Kidney glomerular epithelial cell (primary cell): ENCODE measurements at regions not wholly inside any gene's neighbourhood (a gene's known extent, or its start where the extent isn't known, plus 50 kb on each side); places are given as distances from the start of the nearest gene placed in this dataset.
"Not testable (repeated sequence)": the region's sequence is repeated elsewhere in the genome, so short reads cannot be mapped to it uniquely, and the experiment has no call there.

Experiments
- DNase-seq: peaks from one replicate; lab custom pipeline; 2025; lab: John Stamatoyannopoulos, UW

DNA sequence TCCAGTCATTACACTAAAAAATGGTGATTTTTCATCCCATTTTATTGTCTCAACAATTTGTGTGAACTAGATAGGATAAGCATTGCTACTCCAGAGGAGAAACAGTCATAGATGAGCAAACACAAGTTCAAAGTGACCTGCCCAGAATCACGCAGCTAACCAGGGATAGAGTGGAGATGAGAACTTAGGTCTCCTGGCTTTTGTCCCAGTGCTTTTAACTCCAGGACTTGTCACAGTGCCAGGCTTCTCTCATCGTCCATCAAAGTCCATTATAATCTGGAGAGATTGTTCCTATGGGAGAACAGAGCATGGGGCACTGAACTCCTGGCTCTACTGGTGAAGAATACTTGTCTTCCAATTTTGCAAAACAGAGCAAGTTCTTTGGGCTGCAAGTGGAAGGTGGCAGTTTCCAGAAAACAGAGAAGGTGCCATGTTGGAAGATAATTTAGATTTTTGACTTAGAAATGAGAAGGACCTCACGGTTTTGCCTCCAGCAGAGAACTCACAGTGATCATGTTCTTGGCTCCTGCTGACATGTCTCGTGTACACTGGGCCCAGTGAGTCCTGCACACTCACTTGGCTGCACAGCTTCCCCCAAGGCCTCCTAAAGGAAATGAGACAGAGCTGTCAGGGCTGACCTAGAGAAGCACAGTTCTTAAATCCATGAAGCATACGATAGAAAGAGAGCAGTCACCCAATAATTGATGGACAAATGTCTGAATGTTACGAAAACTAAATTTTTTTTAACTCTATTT, 322.9 kb upstream of the NRP1 start:
- DNase-seq, result no peak

DNA sequence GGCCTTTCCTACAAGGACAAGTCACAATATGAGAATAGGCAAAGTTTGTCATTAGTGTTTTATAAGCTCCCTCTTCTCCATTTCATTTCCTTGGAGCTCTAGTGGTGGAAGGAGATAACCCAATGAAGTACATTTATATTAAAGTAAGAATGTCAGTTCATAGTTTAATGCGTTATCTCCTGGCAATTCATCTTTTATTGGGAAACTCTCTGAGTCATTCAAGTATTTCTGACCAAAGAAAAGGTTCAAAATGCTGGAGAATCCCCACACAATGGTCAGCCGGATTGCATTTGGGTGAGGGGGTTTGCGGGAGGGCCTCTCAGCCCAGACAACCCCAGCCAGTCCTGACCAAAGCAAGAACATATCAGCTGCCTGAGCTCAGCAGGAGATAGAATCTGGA, 321.5 kb upstream of the NRP1 start:
- DNase-seq, result no peak

DNA sequence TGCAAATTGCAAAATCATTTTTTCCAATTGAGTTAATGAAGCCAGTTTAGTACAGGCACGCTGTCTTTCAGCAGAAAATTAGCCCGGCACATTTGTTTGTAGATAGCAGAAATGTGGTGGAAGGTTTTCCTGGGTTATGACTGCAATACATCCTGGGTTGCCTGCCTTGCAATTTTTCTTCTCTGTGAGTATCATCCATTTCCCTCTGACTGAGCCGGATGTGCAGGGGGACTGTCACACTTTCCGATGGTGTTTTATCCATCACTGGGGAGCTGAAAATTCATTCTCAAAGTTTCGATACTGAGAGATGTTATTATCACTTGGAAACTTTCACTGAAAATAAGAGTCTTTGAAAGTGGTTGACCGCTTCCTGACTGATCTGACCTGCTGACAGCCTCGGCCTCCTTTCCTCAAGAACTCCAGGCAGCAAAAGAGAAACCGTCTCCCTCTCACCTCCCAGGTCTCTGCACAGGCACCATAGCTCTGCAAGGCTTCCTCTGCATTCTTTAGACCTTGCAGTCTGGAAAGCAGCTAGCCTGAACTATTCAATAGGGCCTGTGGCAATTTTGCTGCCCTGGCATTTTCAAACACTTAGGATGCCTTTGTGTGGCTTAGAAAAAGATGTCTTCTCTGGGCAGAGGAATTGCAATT, 320.8 kb upstream of the NRP1 start:
- DNase-seq, result no peak

DNA sequence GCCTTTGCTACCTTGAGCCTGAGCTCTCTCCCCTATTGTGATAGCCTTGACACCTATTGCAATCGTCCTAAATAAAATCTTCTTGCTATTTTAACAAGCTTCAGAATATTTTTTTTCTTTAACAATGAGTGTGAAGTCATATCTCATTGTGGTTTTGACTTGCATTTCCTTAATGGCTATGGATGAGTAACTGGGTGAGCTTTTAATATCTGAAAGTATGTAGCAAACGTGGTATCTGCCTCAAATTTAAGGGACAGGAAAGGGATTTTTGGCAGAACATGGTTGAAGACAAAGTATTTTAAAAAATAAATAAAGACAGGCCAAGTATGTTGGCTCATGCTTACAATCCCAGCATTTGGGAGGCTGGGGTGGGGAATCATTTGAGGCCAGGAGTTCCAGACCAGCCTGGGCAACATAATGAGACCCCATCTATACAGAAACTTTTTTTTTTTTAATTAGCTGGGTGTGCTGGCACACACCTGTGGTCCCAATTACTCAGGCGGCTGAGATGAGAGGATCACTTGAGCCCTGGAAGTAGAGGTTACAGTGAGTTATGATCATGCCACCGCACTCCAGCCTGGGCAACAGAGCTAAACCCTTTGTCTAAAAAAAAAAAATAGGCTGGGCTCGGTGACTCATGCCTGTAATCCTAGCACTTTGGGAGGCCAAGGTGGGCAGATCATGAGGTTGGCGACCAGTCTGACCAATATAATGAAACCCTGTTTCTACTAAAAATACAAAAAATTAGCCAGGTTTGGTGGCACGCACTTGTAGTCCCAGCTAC, 319.3 kb upstream of the NRP1 start:
- DNase-seq, result peak; percentile 38

DNA sequence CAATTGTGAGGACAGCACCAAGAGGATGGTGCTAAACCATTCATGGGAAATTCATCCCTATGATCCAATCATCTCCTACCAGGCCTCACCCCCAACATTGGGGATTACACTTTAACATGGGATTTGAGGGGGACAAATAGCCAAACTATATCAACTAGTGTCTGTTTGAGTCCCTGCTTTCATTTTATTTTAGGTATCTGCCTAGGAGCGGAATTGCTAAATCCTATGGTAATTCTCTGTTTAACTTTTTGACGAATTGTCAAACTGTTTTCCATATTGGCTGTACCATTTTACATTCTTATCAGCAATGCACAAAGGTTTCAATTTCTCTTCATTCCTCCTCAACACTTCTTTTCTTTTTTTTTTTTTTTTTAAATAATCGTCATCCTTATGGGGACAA, 318.4 kb upstream of the NRP1 start:
- no peak for DNase-seq

DNA sequence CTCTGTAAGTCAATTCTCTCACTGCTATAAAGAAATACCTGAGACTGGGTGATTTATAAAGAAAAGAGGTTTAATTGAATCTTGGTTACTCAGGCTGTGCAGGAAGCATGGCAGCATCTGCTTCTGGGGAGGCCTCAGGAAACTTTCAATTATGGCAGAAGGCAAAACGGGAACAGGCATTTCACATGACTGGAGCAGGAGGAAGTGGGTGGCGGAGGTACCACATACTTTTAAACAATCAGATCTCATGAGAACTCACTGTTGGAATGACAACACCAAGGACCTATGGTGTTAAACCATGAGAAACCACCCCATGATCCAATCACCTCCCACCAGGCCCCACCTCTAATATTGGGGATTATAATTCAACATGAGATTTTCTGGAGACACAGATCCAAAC, 315.7 kb upstream of the NRP1 start:
- DNase-seq, result not testable (repeated sequence)

DNA sequence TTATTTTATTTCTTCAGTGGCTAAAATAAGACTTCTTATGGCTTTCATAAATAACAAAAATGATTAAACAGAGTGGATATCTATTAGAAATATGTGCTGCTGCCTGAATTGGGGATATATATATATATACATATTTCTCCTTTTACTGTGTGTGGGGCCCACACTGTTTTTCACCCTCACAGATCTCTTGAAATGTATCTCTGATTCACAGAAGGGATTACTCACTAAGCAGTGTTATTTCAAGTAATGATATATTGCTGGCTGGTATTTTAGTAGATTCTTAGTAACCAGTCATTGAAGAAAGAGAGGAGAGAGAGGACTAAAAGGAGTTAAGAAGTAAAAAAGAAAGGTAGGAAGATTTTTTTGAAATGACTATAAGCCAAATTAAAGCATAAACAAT, 308.6 kb upstream of the NRP1 start:
- DNase-seq, result peak; percentile 82

DNA sequence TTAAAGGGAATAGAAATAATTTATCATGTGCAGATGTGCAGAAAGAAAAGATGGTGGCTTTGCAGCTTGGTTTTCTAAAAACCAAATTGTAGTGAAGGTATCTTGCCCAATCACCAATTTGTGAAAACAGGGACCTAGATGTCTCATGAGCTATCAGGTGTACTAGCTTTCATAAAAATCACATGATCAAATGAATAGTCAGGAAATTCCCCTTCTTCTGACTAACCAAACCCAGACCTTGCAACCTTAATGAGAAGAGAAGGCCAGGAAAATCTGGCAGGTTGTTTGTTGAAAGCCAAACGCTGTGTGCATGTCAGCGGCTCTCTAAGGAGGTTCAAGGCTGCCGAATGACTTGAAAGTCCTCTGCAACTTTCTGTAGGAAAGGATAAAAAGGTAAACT, 304.4 kb upstream of the NRP1 start:
- no peak for DNase-seq

DNA sequence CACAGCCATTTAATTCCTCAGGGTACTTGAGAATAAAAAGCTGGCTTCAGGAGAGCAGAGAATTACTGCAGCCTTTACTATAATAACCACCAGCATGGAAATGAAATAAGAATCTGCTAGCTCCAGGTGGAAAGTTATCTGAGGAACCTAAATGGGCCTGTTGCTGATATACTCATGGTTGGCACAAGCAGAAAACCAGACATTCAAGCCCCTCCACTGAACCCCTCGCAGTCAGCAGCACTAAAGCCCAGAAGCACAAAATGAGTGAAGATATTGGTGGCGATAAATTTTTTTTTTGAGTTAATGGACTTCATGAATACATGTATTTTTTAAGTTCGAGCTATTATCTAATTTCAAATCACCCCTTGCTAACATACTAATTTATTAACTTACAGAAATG, 303.9 kb upstream of the NRP1 start:
- DNase-seq, result no peak

DNA sequence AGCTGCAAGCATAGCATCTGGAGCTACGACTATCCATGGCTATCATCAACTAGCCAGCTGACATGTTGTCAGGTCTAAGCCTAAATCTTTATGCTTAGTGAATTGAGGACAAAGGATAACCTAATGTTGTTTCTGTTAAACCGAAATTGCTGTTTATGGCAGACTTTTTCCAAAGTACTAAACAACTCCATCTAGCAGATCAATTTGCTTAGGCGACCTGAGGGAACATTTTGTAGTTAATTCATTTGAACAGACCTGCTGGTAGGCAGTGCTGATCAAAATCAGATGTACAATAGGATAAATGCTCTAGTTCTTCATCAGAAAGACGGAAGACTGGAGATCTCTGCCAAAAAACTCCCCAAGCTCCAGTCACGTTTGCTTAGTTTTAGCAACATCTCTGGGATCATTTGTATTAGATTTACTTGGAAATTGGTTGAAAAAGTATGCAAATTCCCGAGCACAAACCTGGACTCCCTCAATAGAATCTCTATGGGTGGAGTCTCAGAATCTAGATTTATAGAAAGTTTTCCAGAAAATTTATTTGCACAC, 301.6 kb upstream of the NRP1 start:
- no peak for DNase-seq

DNA sequence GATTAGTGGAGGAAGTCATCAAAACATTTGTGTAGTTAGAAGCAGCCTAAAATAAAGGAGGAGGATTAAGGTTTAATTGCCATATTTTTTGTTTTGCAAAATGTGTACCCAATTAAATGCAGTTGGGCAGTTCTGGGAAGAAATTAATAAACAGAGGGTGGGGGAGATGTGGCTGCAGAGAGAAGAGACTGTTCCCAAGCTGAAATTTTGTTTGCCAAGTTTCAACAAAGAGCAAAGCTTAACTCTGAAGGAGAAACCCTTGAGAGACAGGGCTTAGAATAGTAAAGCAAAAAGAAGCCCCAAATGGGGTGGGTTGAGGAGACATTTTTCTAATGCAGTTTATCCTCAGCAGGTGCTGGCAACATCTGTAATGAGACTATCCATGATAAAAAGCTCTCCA, 298.0 kb upstream of the NRP1 start:
- DNase-seq, result no peak

DNA sequence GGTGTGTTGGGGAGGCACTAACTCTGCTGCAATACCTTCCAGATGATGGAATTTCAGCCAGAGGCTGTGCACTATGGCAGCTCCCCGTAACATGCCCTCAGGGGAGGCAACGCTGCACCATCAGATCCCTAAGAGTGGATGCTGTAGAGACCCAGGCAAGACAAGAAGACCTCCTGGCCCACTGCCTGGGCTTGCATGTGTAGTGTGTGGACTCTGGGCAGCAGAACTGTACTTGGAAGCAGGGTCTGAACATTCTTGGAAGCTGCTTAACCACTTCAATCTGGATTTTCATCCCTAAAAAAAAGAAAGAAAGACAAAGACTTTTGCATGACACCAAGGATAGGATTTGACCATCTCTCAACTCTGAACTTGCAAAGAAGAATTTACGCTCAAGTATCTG, 297.5 kb upstream of the NRP1 start:
- no peak for DNase-seq

DNA sequence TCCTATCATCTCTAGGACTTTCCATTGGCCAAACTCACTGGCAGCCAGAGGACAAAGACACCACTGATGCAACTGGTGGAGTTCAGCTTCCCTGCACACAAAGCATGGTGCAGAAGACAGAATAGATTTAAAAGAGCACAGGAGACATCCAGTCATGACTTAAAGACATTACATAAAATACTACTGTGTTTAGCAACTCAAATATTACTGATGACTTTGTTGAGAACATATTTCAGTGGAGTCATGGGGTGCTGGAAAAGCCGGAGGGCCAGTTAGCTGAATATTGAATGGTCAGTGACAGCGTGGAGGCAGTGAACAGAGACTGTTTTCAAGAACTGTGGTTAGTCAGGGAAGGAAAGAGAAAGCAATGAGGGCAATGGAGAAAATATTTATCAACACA, 296.3 kb upstream of the NRP1 start:
- DNase-seq, result no peak

DNA sequence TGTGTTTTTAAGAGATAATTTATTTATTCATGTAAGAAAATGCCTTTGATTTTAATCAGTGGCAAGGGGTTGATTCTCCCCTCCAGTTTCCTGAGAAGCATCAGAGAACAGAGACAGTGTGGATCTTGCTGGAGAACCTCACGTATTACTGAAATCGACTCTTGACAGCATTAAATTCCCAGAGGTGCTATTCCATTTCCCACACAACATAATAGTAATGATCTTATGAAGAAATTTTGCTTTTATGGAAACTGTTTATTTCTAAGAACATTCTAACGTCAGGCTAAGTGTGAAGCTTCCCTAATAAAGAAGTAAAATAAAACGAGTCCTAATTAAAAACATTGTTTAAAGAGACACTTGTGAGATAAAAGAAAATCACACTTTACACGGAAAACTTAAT, 293.1 kb upstream of the NRP1 start:
- DNase-seq, result no peak

DNA sequence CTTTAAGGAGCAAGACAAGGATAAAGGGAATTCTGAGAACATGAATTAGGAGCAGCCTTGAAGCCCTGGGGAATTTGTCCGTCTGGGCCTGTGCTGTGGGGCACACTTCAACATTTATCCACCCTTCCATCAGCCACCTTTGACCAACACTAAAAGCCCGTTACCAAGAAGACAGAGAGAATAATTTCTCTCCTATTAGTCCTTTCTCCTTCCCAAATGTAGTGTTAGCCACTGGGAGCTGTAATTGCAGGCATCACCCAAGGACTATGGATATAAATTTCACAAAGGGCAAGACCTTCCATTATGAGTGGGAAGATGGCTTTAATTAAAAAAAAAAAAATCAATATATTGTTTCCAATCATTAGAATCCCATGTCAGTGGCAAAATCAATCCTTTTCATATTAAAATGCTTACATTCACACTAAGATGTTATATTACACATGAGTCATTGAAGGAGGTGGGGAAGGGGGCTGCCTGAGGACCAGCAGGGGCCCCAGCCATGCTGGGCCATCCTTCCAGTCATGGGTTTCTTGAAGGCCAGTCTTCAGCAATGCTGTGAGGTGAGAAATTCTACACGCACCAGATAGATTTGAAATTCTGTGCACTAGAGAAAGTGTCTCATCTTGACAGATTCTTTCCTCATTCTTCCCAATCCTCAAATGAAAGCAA, 292.5 kb upstream of the NRP1 start:
- no peak for DNase-seq

DNA sequence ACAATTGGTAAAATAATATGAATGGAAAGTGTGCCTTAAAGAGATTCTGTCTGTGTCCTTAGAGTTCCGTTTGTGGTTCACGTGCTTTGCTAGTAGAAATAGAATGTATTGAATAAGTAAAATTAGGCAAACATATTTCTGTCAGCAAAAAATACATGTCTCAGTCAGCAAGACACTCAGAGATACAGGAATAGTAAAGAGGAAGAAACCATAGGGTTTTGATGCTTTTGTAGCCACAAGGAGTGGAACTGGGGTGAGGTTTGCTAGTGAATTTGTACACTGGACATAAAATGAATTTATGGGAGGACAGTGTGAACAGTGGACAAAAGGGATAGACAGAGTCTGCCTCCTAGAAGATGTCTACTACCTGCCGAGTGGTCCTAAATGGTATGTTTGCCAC, 289.2 kb upstream of the NRP1 start:
- no peak for DNase-seq

DNA sequence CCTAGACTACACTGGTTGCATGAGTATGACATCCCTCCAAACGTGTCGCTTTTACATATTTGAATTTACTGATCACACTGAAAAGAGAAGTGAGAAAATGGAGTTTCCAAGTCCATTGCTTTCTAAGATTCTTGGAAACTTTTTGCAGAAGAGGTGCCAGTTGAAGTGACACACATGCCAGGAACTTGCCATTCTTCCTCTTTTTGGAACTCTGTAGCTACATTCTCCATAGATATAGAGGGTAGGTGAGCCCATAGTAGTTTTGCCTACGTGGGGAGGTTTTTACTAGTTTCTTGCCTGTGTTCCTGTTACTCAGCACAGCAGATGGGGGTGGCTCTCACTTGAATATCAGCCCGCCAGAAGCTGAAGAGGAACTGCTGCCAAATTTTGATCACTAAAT, 286.6 kb upstream of the NRP1 start:
- DNase-seq, result no peak

DNA sequence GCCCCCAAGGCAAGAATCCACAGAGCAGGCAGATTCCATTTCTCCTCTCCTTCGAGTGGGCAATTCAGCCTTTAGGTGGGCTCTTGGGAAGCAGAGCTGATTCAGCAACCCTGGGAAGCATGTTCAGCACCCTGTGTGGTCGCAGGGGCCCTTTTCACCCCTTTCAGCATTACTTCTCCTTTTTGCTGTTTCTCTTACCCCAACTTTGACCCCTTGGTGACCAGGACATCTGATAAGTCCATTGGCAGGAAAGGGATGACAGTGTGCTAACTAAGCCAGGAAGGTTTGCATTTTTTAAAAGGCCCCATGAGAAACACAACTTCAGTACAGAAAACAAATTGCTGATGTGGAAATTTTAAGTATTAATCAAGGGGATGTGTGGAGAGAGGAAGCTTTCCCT, 283.7 kb upstream of the NRP1 start:
- no peak for DNase-seq

DNA sequence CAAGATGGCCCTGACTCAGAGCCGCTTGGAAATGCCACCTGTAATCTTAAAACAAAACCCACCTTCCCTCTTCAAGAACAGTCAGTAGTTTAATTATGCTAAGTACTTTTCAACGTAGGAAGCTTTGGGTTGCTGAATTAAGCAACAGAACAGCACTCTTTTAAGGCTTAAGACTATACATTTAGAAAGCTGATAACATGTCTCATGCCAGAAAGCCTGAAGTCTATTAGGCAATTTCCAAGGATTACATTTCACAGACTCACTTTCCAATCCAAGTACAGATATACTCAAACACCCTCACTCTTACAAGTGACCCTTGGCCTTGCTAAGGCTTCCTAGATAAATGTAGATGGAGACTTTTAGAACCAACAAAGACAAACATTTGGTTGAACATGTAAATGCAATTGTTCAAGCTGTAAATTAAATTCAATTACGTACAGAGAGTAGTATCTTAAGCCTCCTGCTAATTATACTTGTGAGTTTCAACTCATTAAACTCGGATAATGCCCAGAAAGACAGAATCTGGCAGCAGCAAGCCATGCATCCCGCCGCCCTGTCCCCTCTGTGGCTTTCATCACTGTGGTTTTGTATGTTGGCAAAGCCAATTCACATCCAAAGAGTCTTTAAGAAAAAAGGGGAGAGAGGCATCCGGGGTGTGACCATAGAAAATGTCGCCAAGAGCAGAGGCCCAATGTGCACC, 283.1 kb upstream of the NRP1 start:
- DNase-seq, result no peak

DNA sequence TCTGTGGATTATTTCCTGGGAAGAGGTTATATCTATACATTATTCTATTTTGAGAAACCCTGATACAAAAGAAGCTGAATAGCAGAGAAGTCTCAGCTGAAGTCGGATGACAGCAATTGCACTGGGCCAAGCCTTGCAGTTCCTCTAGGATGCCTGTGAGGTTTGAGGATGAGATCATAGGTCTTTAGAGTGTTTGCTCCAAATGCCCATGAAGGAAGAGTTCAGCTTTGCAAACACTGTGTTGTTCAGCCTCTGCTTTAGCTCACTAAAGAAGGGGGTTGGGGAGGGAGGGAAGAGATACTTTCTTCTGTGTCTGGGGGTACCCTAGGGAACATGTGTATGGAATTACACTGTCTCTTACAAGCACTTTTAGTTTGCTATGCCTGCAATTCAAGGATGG, 282.5 kb upstream of the NRP1 start:
- DNase-seq, result no peak

DNA sequence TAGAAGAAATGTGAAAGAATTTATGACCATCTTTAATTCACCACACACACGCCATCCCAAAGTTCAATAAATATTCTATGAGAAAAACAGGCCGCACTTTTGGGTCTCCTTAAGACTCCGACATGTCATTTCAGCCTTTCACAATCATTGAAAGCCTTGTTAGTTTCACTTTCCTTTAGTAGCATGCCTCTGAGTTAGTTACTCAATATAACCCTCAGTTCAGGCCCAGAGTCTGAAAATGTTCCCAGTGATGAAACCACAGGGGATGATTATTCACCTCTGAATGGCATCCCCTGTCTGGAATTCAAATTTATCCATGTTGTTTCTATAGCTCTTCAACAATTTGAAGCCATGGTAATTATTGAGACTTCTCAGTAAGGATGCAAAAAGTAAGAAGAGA, 278.1 kb upstream of the NRP1 start:
- no peak for DNase-seq

DNA sequence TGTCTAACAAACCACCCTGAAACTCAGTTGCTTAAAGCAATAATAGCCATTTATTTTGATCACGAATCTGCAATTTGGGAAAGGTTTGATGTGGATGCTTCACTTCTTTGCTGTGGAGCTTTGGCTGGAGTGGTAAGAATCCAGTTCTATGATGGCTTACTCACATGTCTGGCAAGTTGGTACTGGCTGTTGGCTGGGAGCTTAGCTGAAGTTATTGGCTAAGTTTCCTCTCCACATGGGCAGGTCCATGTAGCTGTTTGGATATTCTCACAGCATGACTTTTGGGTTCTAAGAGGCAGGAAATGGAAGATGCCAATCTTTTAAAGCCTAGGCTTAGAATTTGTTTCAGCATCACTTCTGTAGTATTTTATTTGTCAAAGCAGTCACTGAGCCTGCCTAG, 277.6 kb upstream of the NRP1 start:
- no peak for DNase-seq
